ENCODE measurements at regions not wholly inside any gene's neighbourhood (a gene's known extent, or its start where the extent isn't known, plus 50 kb on each side); places are given as distances from the start of the nearest gene placed in this dataset.

- H3K4me3 ChIP-seq, result no peak overlapping the region
- TF ChIP-seq CTCF (IDR thresholded peaks at IDR 0.05) (no peak), POLR2A (IDR thresholded peaks at IDR 0.05) (no peak)
- ATAC-seq (no peak), DNase-seq (no peak)
- no peaks in the 10 kb centered on the region for H3K36me3 ChIP-seq
- peaks cover 0 to 3% (median 0%) of the 10 kb centered on the region in 12 donors for H3K4me1 ChIP-seq
- H3K27ac ChIP-seq, result no peak overlapping the region
- H3K27me3 ChIP-seq, result peaks cover 0 to 10% (median 0%) of the 10 kb centered on the region in 9 donors
- peaks cover 0 to 21% (median 5%) of the 10 kb centered on the region in 12 donors for H3K9me3 ChIP-seq
- 47 to 63% (median 50%) methylated on average over 6 of the region's 6 CpGs for WGBS, 4 donors
- intact Hi-C loops (cut with DNase I), result loop anchor here in 2 of 10 donors (10.0 kb wide), 1 partner anchor 215 kb away; no protein-coding TSS in a partner anchor
Observed at GRCh38 chr21:36639769-36640168, 59.1 kb upstream of the SIM2 start.

DNA sequence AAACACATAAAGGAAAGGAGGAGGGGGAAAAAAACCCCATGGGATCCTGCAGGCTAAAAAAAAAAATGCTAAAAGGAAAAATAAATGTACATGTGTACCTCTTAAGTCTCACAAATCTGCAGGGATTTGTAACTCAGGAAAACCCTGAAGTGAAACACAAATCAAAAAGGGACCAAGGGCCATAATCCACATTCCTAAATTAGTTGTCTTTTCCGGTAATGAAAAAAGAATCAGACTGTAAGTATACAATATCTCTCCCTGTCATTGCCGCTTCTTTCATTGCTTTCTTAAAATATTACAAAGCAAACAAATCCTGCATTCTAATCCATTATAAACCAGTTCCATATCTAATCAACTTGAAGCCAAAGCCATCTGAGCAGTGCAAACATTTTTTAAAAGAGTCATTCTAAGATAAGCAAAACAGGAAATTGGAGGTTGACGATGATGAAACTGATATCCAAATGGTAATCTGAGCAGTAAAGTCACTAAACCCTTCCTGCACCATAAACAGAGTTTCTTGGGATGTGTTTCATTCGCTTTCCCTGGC lies 58.7 kb upstream of the SIM2 start:
- peaks cover 0 to 3% (median 0%) of the 10 kb centered on the region in 12 donors for H3K4me1 ChIP-seq
- H3K9me3 ChIP-seq, result peaks cover 0 to 21% (median 5%) of the 10 kb centered on the region in 12 donors
- H3K36me3 ChIP-seq, result no peaks in the 10 kb centered on the region
- H3K4me3 ChIP-seq, result no peak overlapping the region
- no peak for ATAC-seq
- H3K27ac ChIP-seq, result no peak overlapping the region
- intact Hi-C loops (cut with DNase I), result no loop called here
- no peak for DNase-seq
- no peak for TF ChIP-seq POLR2A (IDR thresholded peaks at IDR 0.05)
- TF ChIP-seq CTCF (IDR thresholded peaks at IDR 0.05), result no peak
- 34 to 57% (median 44%) methylated on average over 4 of the region's 4 CpGs for whole genome bisulfite sequencing, 4 donors
- H3K27me3 ChIP-seq, result peaks cover 0 to 10% (median 0%) of the 10 kb centered on the region in 9 donors

DNA sequence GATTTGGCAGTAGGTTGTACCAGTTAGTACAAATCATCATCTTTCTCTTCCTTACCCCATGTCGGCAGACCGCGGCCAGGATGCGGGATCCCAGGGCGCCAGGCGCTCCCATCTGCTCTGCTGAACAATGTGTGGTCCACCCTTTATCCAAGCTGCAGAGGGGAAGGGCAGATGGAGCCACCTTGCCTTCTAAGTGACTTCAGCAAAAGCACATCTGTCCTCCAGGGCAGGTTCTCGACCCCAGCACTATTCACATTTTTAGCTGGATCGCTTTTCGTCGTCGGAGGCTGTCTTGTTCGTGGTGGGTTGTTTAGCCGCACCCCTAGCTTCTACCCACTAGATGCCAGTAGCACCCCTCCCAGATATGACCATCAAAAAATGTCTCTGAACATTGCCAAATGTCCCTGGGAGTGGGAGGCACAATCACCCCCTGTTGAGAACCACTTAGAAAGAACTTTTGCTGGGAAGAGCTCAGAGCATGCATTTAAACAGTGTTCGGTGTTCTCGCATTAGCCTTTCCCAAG lies 58.1 kb upstream of the SIM2 start:
- TF ChIP-seq POLR2A (IDR thresholded peaks at IDR 0.05) (no peak), CTCF (IDR thresholded peaks at IDR 0.05) (no peak)
- DNase-seq (no peak), ATAC-seq (no peak)
- Histone ChIP-seq H3K4me1 (peaks cover 0 to 3% (median 0%) of the 10 kb centered on the region in 12 donors), H3K4me3 (no peak overlapping the region), H3K27me3 (peaks cover 0 to 10% (median 0%) of the 10 kb centered on the region in 9 donors), H3K36me3 (no peaks in the 10 kb centered on the region), H3K27ac (no peak overlapping the region), H3K9me3 (peaks cover 0 to 17% (median 5%) of the 10 kb centered on the region in 12 donors)
- intact Hi-C loops (cut with DNase I), result no loop called here
- 66 to 83% (median 73%) methylated on average over 15 of the region's 15 CpGs for WGBS, 4 donors

DNA sequence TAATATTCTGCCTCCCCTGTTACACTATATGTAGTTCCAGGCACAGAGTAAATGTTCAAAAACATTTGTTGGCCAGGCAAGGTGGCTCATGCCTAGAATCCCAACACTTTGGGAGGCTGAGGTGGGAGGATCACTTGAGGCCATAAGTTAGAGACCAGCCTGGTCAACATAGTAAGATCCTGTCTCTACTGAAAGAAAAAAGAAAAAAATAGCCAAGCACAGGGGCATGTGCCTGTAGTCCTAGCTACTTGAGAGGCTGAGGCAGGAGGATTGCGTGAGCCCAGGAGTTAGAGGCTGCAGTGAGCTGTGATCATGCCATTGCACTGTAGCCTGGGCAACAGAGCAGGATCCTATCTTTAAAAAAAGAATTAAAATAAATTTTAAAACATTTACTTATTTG lies 57.6 kb upstream of the SIM2 start:
- Histone ChIP-seq H3K27ac (no peak overlapping the region), H3K36me3 (no peaks in the 10 kb centered on the region), H3K4me3 (no peak overlapping the region), H3K27me3 (peaks cover 0 to 10% (median 0%) of the 10 kb centered on the region in 9 donors), H3K4me1 (peaks cover 0 to 3% (median 0%) of the 10 kb centered on the region in 12 donors), H3K9me3 (peaks cover 0 to 12% (median 2%) of the 10 kb centered on the region in 12 donors)
- TF ChIP-seq CTCF (IDR thresholded peaks at IDR 0.05), result no peak
- TF ChIP-seq POLR2A (IDR thresholded peaks at IDR 0.05), result no peak
- intact Hi-C loops (cut with DNase I), result no loop called here
- ATAC-seq (no peak), DNase-seq (no peak)
- WGBS, 4 donors, result 93 to 100% (median 98%) methylated on average over 1 of the region's 1 CpG
